ENCODE measurements at regions not wholly inside any gene's neighbourhood (a gene's known extent, or its start where the extent isn't known, plus 50 kb on each side); places are given as distances from the start of the nearest gene placed in this dataset.

GRCh38 chr12:60123557-60123956 is 527.7 kb downstream of the SLC16A7 start:
- no peak for DNase-seq (ENCODE audit: low read depth in 1 of 2, low spot score in 1 of 2)

DNA sequence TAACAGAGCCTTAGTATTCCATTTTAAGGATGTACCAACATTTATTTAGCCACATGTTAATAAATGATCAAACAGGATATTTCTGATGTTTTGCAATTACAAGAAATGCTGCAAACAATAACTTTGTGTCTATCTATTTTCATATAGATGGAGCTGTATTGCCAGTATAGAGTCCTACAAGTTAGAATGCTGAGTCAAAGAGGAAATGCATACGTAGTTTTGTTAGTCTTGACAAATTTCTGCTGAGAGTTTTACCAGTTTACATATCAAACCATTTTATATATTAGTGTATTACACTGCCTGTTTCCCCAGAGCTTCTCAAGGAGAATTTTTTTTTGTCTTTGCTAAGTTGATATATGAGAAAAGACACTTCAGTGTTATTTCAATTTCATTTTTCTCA is 541.7 kb downstream of the SLC16A7 start:
- no peak for DNase-seq (ENCODE audit: low read depth in 1 of 2, low spot score in 1 of 2)

- DNase-seq (ENCODE audit: low read depth in 1 of 2, low spot score in 1 of 2) = no peak
These were observed 542.7 kb downstream of the SLC16A7 start for GRCh38 chr12:60138526-60138925.

DNA sequence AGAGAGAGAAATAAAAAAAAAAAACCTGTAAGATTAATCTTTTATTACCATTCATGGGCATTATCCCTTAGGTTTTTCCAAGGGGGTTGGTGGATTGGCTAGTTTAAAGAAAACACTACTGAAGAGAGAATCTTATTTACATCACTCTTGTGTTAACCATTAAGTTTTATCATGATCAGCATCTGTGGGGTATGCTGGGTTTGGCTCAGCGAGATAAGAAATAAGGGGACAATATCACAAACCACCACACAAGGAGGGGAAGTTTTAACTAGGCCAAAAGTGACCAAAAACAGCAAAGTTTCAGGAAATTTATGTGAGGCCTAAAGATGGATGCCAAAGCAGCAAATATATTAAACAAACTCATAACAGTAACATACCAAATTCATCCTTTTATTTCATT is 548.6 kb downstream of the SLC16A7 start:
- no peak for DNase-seq (ENCODE audit: low read depth in 1 of 2, low spot score in 1 of 2)

GRCh38 chr12:60148109-60148508 is 552.3 kb downstream of the SLC16A7 start:
- DNase-seq (ENCODE audit: low read depth in 1 of 2, low spot score in 1 of 2) = no peak

- DNase-seq (ENCODE audit: low read depth in 1 of 2, low spot score in 1 of 2) = no peak
These were observed 553.0 kb downstream of the SLC16A7 start for GRCh38 chr12:60148831-60149230.

- no peak for DNase-seq (ENCODE audit: low read depth in 1 of 2, low spot score in 1 of 2)
These were observed 556.9 kb downstream of the SLC16A7 start for GRCh38 chr12:60152756-60153155.

DNA sequence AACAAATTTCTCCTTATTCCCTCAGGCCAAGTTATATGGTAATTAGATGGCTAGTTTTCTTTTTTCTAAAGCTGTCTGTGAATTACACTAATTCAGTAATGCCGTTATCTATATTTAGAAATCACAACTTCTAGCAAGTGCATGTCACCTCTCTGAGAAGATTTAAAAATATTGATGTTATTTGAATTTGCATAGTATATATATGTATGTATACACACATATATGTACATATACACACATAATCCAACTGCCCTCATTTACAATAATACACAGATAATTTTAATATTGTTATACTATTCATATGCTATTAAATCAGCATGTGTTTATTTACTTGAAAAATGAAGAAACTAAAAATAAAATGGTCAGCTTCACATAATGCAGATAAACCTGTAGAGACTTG is 563.9 kb downstream of the SLC16A7 start:
- DNase-seq (ENCODE audit: low read depth in 1 of 2, low spot score in 1 of 2) = no peak

DNA sequence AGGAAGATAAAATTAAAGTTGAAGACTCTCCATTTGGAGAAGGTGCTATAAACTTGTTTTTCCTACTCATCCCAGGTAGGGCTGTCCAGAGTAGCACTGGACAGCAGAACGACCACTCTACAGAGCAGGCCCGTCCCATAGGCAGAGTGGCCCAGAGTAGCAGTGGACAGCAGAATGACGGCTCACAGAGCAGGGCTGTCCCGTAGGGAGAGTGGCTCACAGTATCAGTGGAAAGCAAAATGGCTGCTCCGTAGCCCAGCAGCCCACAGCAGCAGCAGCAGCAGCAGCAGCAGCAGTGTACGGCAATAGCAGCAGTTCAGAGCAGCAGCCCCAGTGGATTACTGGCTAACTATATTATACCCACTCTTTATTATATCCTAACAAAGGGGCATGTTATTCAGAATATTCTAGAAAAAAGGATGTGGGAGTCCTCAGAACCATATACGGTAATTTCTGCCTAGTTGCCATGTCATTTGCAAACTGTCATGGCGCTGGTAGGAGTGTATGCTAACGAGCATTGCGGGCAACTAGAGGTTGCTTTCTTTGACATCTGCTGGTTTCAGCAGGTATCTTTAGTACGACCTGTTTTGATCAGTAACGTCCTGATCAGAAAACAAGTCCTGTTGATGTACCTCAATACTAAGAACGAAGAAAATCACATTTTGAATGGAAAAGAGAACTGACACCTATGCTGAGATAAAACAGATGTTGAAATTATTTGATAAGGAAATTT is 567.3 kb downstream of the SLC16A7 start:
- no peak for DNase-seq (ENCODE audit: low read depth in 1 of 2, low spot score in 1 of 2)

DNA sequence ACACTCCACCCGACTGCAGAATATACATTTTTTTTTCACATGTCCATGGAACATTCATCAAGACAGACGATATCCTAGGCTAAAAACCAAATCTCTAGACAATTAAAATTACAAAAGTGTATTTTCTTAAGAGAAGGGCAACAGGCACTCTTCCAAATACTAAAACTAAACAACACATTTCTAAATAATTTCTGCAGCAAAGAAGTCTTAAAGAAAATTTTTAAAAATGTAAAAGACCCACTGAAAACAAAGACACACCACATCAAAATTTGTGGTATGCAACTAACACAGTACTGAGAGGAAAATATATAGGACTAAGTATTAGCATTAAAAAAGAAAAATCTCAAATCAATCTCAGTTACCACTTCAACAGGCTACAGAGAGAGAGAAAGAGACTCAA is 570.0 kb downstream of the SLC16A7 start:
- no peak for DNase-seq (ENCODE audit: low read depth in 1 of 2, low spot score in 1 of 2)

DNA sequence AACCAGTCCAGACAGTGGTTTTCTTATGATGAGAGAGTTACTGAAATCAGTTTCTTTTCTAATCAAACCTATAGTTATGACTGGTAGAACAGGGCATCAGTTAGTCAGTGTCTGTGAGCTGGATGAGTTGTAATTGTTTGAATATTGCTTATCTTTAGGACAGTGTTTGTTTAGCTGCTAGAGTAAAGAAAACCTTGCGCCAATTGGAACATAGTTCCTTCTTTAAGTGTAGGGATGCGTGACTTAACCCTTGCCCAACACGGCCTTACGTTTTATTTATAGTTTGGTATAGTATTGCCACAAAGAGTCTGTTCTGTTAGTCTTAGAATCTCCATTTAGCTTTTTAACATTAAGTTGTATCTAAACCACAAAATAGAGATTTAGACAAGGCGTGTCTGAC is 572.6 kb downstream of the SLC16A7 start:
- DNase-seq (ENCODE audit: low read depth in 1 of 2, low spot score in 1 of 2) = no peak

DNA sequence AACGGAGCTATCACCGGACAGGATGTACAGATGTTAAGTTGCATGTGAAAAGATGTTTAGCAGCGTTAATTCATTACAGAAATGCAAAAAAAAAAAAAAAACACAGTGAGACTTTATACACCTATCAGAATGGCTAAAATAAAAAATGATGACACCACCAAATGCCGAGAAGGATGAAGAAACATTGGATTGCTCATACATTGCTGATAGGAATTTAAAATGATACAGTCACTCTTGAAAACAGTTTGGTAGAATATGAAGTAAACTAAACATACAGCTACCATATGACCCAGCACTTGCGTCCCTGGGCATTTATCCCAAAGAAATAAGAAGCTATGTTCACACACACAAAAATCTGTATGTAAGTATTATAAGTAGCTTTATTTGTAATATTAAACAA is 574.1 kb downstream of the SLC16A7 start:
- DNase-seq (ENCODE audit: low read depth in 1 of 2, low spot score in 1 of 2) = no peak

DNA sequence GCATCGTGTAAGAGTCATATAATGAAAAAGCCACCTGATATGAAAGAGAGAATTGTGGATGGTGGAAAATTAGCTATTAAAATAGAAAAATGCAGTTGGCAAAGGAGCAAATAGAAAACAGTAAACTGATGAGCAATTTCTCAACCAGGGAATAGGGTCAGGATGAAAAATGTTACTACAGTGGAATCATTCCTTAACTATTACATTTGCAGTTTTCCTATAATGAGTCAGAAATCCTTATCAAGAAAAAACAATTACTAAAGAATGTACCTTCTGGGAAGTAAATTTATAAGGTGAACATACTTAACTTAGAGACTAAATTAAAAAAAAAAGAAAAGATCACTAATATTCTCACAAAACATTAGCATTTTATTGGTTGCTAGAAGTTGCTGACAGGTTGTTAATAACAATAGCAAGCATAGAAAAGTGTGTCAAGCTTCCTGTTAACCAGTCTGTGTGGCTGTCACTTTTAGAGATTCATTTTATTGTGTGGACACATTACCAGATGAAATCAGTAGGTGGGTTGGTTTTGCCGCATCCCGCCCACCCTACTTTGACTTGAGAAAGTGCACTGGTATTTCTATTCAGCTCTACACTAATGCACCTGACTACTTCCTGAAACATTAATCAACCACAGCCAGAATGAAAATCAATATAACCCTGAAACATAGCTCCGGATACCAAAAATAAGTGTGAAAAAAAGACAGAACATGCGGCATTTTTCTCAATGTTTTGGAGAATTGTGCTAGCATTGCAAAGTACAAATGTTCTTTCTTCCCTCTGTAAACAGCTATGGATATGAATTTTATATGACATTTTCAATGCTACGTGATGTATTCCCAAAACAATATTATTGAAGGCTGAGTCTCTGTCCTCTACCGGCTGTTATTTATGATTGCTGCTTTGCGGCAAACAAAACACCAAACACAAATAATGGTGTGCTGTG is 576.7 kb downstream of the SLC16A7 start:
- no peak for DNase-seq (ENCODE audit: low read depth in 1 of 2, low spot score in 1 of 2)

DNA sequence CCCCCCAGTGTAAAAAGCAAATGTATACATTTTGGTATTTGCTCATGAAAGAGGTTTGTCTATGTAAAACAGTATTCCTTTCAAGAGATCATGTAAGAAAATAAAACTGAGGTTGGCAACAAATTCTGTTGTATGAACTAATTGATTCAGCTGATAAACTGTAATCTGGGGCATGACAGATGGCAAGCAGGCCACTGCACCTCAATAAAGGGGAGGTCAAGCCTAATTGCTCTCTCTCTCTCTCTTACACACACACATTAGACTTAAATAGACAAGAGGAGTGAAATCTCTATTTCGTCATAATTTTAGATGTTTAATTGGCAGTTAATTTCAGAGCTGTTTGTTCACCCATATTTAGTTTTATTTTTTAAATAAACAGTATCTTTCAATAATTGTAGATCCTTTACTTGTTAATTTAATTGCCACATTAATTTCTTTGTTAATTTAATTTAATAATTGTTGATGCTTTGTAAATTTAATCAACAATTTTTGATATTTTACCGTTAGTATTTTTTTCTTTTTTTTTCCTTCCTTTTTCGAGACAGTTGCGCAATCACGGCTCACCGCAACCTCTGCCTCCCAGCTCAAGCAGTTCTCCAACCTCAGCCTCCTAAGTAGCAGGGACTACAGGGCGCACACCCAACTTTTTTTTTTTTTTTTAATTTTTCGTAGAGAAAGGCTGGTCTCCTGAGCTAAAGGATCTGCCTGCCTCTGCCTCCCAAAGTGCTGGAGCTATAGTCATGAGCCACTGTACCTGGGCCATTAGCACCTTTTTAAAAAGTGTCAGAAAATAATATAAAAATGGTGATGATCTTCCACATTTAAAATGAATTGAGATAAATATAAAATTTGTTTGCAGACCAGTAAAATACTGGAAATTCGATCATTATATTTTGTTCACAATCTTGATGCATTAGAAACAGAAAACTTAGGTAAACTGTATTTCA is 577.7 kb downstream of the SLC16A7 start:
- DNase-seq (ENCODE audit: low read depth in 1 of 2, low spot score in 1 of 2) = no peak

DNA sequence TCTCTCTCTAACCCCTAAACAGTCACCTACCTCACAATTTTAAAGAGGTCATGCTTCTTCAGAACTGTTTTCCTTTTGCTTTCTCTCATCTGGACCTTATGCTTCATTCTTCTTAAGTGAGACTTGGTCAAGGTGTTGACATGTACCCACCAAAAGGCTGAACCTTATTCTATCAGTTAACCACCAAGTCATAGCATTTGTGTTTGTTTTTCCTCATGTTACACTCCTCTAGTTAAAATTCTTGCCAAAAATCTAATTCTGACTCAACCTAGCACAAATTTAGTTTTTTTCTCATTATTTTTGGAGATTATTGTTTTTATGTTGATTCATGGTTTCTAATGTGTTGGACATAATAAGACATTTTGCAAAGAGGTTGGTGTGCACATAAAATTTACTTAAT is 578.6 kb downstream of the SLC16A7 start:
- DNase-seq (ENCODE audit: low read depth in 1 of 2, low spot score in 1 of 2) = no peak

GRCh38 chr12:60174941-60175340 is 579.1 kb downstream of the SLC16A7 start:
- DNase-seq (ENCODE audit: low read depth in 1 of 2, low spot score in 1 of 2) = no peak

GRCh38 chr12:60176891-60177290 is 581.1 kb downstream of the SLC16A7 start:
- DNase-seq (ENCODE audit: low read depth in 1 of 2, low spot score in 1 of 2) = no peak

DNA sequence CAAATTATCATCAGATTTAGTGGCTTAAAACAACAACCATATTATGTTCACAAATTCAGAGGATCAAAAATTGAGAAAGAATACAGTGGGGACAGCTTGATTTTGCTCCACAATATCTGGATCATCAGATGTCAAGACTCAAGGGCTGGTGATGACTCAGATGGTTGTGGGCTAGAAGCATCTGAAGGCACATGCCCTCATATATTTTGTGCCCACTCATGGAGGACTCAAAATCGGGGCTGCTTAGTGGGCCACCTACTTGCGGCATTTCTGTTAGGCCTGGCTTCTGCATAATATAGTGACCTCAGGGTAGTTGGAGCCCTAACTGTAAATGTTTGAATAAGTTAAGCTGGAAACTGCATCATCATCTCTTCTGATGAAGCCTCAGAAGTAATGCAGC is 584.5 kb downstream of the SLC16A7 start:
- no peak for DNase-seq (ENCODE audit: low read depth in 1 of 2, low spot score in 1 of 2)

GRCh38 chr12:60182354-60182753 is 586.5 kb downstream of the SLC16A7 start:
- no peak for DNase-seq (ENCODE audit: low read depth in 1 of 2, low spot score in 1 of 2)

DNA sequence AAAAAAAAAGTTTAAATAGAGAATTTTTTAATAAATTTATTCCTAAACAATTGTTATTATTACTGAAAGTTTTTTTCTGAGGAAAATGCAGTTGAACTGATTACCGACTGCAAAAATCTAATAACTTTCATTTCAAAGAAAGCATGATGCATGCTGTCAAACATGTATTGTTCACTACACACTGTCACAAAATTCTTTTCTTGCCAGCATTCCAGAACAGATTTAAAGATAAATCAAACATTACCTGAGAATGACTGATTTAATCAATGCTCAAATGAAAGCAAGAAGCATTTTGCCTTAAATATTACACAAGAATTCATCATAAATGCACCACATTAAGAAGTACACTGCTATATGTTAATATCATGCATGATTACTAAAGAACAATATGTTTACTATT is 588.3 kb downstream of the SLC16A7 start:
- no peak for DNase-seq (ENCODE audit: low read depth in 1 of 2, low spot score in 1 of 2)

DNA sequence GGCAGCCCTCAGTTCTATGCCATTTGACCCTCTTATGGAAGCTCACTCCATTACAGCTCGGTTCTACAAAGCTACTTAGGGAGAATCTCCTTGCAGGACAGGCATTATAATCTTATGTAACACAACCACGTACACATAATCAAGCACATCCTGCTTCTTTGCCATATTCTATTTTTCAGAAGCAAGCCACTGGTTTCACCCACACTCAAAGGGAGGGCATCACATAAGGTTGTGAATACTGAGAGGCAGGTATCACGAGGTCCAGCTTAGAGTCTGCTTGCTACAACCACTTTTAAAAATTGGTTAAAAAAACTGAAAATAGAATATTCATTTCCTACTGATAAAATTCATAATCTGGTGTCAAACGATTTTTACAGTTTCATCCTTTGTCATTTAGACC is 589.2 kb downstream of the SLC16A7 start:
- DNase-seq (ENCODE audit: low read depth in 1 of 2, low spot score in 1 of 2) = no peak

Measured in activated CD4-positive, alpha-beta T cell treated with anti-CD3 and anti-CD28 coated beads, Interleukin-2, amount 50 U/mL, for 24 hours (primary cell).